Osteocyte (in vitro differentiated cells): ENCODE measurements at regions not wholly inside any gene's neighbourhood (a gene's known extent, or its start where the extent isn't known, plus 50 kb on each side); places are given as distances from the start of the nearest gene placed in this dataset.

ENCODE experiments used
- DNase-seq: peaks from one replicate; pipeline ENCODE4 v3.0.0; 2021; ENCODE audit warnings: mixed read lengths; ENCODE audit not compliant: unreplicated experiment; ENCODE audit errors: extremely low spot score
- H3K27ac Mint-ChIP-seq: one replicate; pipeline ENCODE4 v1.8.0; 2021; ENCODE audit warnings: mild to moderate bottlenecking, mixed read lengths; ENCODE audit not compliant: unreplicated experiment
- H3K27me3 Mint-ChIP-seq: one replicate; pipeline ENCODE4 v1.8.0; 2021; ENCODE audit warnings: mixed read lengths; ENCODE audit not compliant: unreplicated experiment
- H3K36me3 Mint-ChIP-seq: one replicate; pipeline ENCODE4 v1.8.0; 2021; ENCODE audit warnings: mixed read lengths; ENCODE audit not compliant: unreplicated experiment
- H3K4me1 Mint-ChIP-seq: one replicate; pipeline ENCODE4 v1.8.0; 2021; ENCODE audit warnings: mixed read lengths; ENCODE audit not compliant: unreplicated experiment
- H3K4me3 Mint-ChIP-seq: one replicate; pipeline ENCODE4 v1.8.0; 2021; ENCODE audit warnings: mild to moderate bottlenecking, moderate library complexity, mixed read lengths; ENCODE audit not compliant: unreplicated experiment
- H3K9me3 Mint-ChIP-seq: one replicate; pipeline ENCODE4 v1.8.0; 2021; ENCODE audit warnings: mixed read lengths; ENCODE audit not compliant: unreplicated experiment
- CTCF ChIP-seq: fragments of 200-600 bp; sonication (generic); IDR thresholded peaks from 2 replicates; pipeline ENCODE4 v1.5.0; 2021; ENCODE audit warnings: antibody characterized with exemption, mild to moderate bottlenecking, moderate library complexity

GRCh38 chr9:99628285-99628684 is 193.4 kb upstream of the NR4A3 start:
- Mint-ChIP-seq H3K36me3 (no peaks in the 10 kb centered on the region), H3K9me3 (no peaks in the 10 kb centered on the region), H3K27ac (no peak overlapping the region), H3K27me3 (peaks cover 26% of the 10 kb centered on the region), H3K4me1 (no peaks in the 10 kb centered on the region), H3K4me3 (no peak overlapping the region)
- TF ChIP-seq CTCF: no peak
- no peak for DNase-seq

GRCh38 chr9:99628849-99629620 is 192.7 kb upstream of the NR4A3 start:
- Mint-ChIP-seq H3K9me3 (no peaks in the 10 kb centered on the region), H3K36me3 (no peaks in the 10 kb centered on the region), H3K4me3 (no peak overlapping the region), H3K4me1 (no peaks in the 10 kb centered on the region), H3K27ac (no peak overlapping the region), H3K27me3 (peaks cover 27% of the 10 kb centered on the region)
- TF ChIP-seq CTCF: no peak
- DNase-seq: no peak

- Mint-ChIP-seq H3K9me3 (no peaks in the 10 kb centered on the region), H3K27ac (no peak overlapping the region), H3K27me3 (peaks cover 13% of the 10 kb centered on the region), H3K36me3 (no peaks in the 10 kb centered on the region), H3K4me3 (no peak overlapping the region), H3K4me1 (peaks cover 12% of the 10 kb centered on the region)
- DNase-seq: no peak
- no peak for TF ChIP-seq CTCF
These were observed 189.2 kb upstream of the NR4A3 start for GRCh38 chr9:99632349-99633038.

- DNase-seq: no peak
- no peaks in the 10 kb centered on the region for H3K9me3 Mint-ChIP-seq
These were observed 188.4 kb upstream of the NR4A3 start for GRCh38 chr9:99633265-99633664.

More at GRCh38 chr9:99633265-99633664, 188.4 kb upstream of the NR4A3 start:
- Mint-ChIP-seq H3K4me1 (peaks cover 12% of the 10 kb centered on the region), H3K27me3 (peaks cover 12% of the 10 kb centered on the region), H3K36me3 (no peaks in the 10 kb centered on the region), H3K4me3 (no peak overlapping the region), H3K27ac (no peak overlapping the region)
- TF ChIP-seq CTCF: no peak
